ENCODE measurements at regions not wholly inside any gene's neighbourhood (a gene's known extent, or its start where the extent isn't known, plus 50 kb on each side); places are given as distances from the start of the nearest gene placed in this dataset.
"Not testable (repeated sequence)": the region's sequence is repeated elsewhere in the genome, so short reads cannot be mapped to it uniquely, and the experiment has no call there.

DNA sequence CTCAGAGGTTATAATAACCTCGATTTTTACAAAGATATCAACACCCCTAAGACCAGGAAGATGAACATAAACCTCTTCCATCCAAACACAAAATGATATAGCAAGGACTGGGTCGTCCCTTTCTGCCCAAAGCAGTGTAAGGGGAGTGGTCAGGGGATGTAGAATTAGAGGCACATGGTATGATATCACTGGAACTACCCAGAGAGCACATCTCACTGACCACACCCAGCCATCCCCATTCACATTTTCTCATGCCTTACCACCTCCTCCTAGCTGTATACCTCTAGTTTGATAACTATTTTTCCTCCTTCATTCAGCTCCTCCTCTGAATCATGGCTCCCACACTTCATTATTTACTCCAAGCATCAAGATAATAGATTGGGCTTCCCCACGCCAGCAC lies 152.6 kb downstream of the COPS8 start:
- Histone ChIP-seq H3K4me1 (peaks cover 0 to 16% (median 2%) of the 10 kb centered on the region in 4 donors), H3K9me3 (peaks cover 0 to 4% of the 10 kb centered on the region in 2 donors), H3K36me3 (no peaks in the 10 kb centered on the region), H3K27ac (no peak overlapping the region), H3K27me3 (no peaks in the 10 kb centered on the region), H3K4me3 (no peak overlapping the region)
- DNase-seq, result no peak
- intact Hi-C loops (cut with DNase I; ENCODE audit: low total_unique reads) (no loop called here), in situ Hi-C loops (cut with MboI; ENCODE audit: low pct_ligation_motif_present in 1 of 4, low pct_unique_long_range_greater_than_20kb in 1 of 4, low sequenced_read_pairs in 3 of 4) (no loop called here)
- TF ChIP-seq POLR2AphosphoS5 (IDR thresholded peaks at IDR 0.05) (no peak), EP300 (IDR thresholded peaks at IDR 0.05; ENCODE audit: low read depth) (no peak), POLR2A (IDR thresholded peaks at IDR 0.05) (no peak)
- TF ChIP-seq, protein P1, sequence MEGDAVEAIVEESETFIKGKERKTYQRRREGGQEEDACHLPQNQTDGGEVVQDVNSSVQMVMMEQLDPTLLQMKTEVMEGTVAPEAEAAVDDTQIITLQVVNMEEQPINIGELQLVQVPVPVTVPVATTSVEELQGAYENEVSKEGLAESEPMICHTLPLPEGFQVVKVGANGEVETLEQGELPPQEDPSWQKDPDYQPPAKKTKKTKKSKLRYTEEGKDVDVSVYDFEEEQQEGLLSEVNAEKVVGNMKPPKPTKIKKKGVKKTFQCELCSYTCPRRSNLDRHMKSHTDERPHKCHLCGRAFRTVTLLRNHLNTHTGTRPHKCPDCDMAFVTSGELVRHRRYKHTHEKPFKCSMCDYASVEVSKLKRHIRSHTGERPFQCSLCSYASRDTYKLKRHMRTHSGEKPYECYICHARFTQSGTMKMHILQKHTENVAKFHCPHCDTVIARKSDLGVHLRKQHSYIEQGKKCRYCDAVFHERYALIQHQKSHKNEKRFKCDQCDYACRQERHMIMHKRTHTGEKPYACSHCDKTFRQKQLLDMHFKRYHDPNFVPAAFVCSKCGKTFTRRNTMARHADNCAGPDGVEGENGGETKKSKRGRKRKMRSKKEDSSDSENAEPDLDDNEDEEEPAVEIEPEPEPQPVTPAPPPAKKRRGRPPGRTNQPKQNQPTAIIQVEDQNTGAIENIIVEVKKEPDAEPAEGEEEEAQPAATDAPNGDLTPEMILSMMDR (IDR thresholded peaks at IDR 0.05), result no peak
- 55 to 68% methylated on average over 3 of the region's 3 CpGs for WGBS, 2 donors (ENCODE audit: low coverage in 1 of 2)

DNA sequence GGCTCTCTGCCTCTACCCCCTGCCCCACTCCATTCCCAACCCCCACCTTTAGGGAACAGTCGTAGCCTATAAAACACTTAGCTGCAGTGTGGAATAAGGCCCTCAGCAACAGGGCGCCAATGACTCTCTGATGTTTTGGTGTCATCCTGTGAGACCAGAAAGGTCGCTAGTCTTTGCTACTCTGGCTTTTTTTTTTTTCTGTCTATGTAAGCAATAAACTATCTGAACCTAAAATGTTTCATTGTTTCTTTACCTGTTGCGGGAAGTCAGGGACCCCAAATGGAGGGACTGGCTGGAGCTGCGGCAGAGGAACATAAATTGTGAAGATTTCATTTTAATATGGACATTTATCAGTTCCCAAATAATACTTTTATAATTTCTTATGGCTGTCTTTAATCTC lies 154.6 kb downstream of the COPS8 start:
- Histone ChIP-seq H3K9me3 (peaks cover 0 to 4% of the 10 kb centered on the region in 2 donors), H3K27me3 (no peaks in the 10 kb centered on the region), H3K27ac (no peak overlapping the region), H3K4me1 (peaks cover 0 to 10% (median 0%) of the 10 kb centered on the region in 4 donors), H3K36me3 (no peaks in the 10 kb centered on the region), H3K4me3 (no peak overlapping the region)
- 85 to 88% methylated on average over 4 to 5 of the region's 5 CpGs for WGBS, 2 donors (ENCODE audit: low coverage in 1 of 2)
- no peak for DNase-seq
- in situ Hi-C loops (cut with MboI; ENCODE audit: low pct_ligation_motif_present in 1 of 4, low pct_unique_long_range_greater_than_20kb in 1 of 4, low sequenced_read_pairs in 3 of 4), result no loop called here
- TF ChIP-seq, protein P1 (IDR thresholded peaks at IDR 0.05), result no peak
- TF ChIP-seq POLR2A (IDR thresholded peaks at IDR 0.05), result no peak
- TF ChIP-seq EP300 (IDR thresholded peaks at IDR 0.05; ENCODE audit: low read depth), result no peak
- no peak for TF ChIP-seq POLR2AphosphoS5 (IDR thresholded peaks at IDR 0.05)
- intact Hi-C loops (cut with DNase I; ENCODE audit: low total_unique reads), result no loop called here

DNA sequence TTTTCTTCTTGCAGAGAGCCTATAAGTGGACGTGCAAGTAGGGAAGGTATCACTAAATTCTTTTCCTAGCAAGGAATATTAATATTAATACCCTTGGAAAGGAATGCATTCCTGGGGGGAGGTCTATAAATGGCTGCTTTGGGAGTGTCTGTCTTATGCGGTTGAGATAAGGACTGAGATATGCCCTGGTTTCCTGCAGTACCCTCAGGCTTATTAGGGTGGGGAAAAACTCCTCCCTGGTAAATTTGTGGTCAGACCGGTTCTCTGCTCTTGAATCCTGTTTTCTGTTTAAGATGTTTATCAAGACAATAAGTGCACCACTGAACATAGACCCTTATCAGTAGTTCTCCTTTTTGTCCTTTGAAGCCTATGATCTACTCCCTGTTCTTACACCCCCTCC lies 155.2 kb downstream of the COPS8 start:
- H3K9me3 ChIP-seq; in situ Hi-C loops (cut with MboI; ENCODE audit: low pct_ligation_motif_present in 1 of 4, low pct_unique_long_range_greater_than_20kb in 1 of 4, low sequenced_read_pairs in 3 of 4); intact Hi-C loops (cut with DNase I; ENCODE audit: low total_unique reads); H3K27ac ChIP-seq; DNase-seq; H3K4me3 ChIP-seq; H3K27me3 ChIP-seq; H3K36me3 ChIP-seq; H3K4me1 ChIP-seq: not testable (repeated sequence)
- 86 to 90% methylated on average over 1 to 3 of the region's 3 CpGs for WGBS, 2 donors (ENCODE audit: low coverage in 1 of 2)

DNA sequence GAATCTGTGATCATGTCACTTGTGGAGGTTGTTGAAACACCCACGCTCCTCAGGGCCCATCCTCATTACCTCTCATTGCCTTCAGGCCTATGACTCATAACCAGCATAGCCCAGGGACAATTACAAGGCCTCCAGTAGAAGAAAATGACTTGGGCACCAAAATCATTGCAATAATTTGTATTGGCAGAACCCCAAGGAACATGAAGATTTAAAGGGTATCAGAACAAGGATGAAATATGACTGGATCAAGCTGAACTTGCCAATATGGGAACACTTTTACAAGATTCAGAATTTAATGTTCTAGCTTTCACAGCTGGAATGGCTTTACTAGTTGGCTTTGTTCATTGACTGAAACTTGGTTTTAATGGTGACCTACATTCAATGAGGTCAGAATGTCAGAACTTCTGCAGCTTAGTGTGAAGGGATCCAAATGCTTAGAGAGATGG lies 156.4 kb downstream of the COPS8 start:
- Histone ChIP-seq H3K36me3 (no peaks in the 10 kb centered on the region), H3K9me3 (peaks cover 0 to 4% of the 10 kb centered on the region in 2 donors), H3K27ac (no peak overlapping the region), H3K27me3 (no peaks in the 10 kb centered on the region), H3K4me1 (no peaks in the 10 kb centered on the region), H3K4me3 (no peak overlapping the region)
- no peak for DNase-seq
- TF ChIP-seq EP300 (IDR thresholded peaks at IDR 0.05; ENCODE audit: low read depth) (no peak), POLR2A (IDR thresholded peaks at IDR 0.05) (no peak)
- TF ChIP-seq, protein P1 (IDR thresholded peaks at IDR 0.05), result no peak
- 0 to 43% methylated on average over 1 of the region's 1 CpG for WGBS, 2 donors (ENCODE audit: low coverage in 1 of 2)
- intact Hi-C loops (cut with DNase I; ENCODE audit: low total_unique reads) (no loop called here), in situ Hi-C loops (cut with MboI; ENCODE audit: low pct_ligation_motif_present in 1 of 4, low pct_unique_long_range_greater_than_20kb in 1 of 4, low sequenced_read_pairs in 3 of 4) (no loop called here)

DNA sequence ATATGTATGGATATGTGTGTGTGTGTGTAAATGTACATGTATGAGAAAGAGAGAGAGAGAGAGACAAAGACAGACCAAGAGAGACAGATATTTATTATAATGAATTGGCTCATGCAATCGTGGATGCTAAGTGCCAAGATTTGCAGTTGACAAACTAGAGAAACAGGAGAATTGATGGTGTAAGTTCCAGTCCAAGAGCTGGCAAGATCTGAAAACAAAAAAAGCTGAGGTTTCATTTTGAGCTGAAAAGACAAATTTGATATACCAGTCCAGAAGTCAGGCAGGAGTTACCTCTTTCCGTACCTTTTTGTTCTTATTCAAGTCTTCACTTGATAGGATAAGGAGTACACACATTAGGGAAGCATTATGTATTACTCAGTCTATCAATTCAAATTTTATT lies 157.8 kb downstream of the COPS8 start:
- DNase-seq, result no peak
- in situ Hi-C loops (cut with MboI; ENCODE audit: low pct_ligation_motif_present in 1 of 4, low pct_unique_long_range_greater_than_20kb in 1 of 4, low sequenced_read_pairs in 3 of 4) (no loop called here), intact Hi-C loops (cut with DNase I; ENCODE audit: low total_unique reads) (no loop called here)
- Histone ChIP-seq H3K4me3 (no peak overlapping the region), H3K27ac (no peak overlapping the region), H3K4me1 (no peaks in the 10 kb centered on the region), H3K36me3 (no peaks in the 10 kb centered on the region), H3K9me3 (peaks cover 0 to 4% of the 10 kb centered on the region in 2 donors), H3K27me3 (no peaks in the 10 kb centered on the region)
- TF ChIP-seq EP300 (IDR thresholded peaks at IDR 0.05; ENCODE audit: low read depth), result no peak
- TF ChIP-seq, protein P1 (IDR thresholded peaks at IDR 0.05), result no peak
- TF ChIP-seq POLR2AphosphoS5 (IDR thresholded peaks at IDR 0.05), result no peak
- TF ChIP-seq POLR2A (IDR thresholded peaks at IDR 0.05), result no peak
- 67 to 72% methylated on average over 2 of the region's 2 CpGs for WGBS, 2 donors (ENCODE audit: low coverage in 1 of 2)

Data from transverse colon (tissue), 4 donors.